ENCODE measurements at regions not wholly inside any gene's neighbourhood (a gene's known extent, or its start where the extent isn't known, plus 50 kb on each side); places are given as distances from the start of the nearest gene placed in this dataset.

- H3K79me1 ChIP-seq (ENCODE audit: low read depth, low read length): no peaks in the 10 kb centered on the region
- no peak overlapping the region for H2BK12ac ChIP-seq (ENCODE audit: low read length)
- DNase-seq (ENCODE audit: low spot score): no peak
- H4K91ac ChIP-seq (ENCODE audit: low read depth, low read length, poor library complexity): no peak overlapping the region
- H3K18ac ChIP-seq (ENCODE audit: low read length): no peak overlapping the region
- H2BK15ac ChIP-seq (ENCODE audit: low read length): no peak overlapping the region
- no CpG with 5 or more reads among the region's 4 CpGs for WGBS, 2 donors (ENCODE audit: extremely low coverage in 2 of 2, insufficient read length in 2 of 2, insufficient replicate concordance in 1 of 2)
- no peak overlapping the region for H2BK120ac ChIP-seq (ENCODE audit: low read depth, low read length)
- peaks cover 0 to 5% of the 10 kb centered on the region in 2 donors for H3K4me1 ChIP-seq (ENCODE audit: control insufficient read depth in 2 of 2, insufficient read depth in 1 of 2, low read depth in 1 of 2, low read length in 2 of 2)
- H3K9me3 ChIP-seq (replicated peaks in 1 of 2; ENCODE audit: control insufficient read depth in 2 of 2, insufficient read depth in 1 of 2, low read depth in 1 of 2, low read length in 2 of 2): no peaks in the 10 kb centered on the region
- H3K27me3 ChIP-seq (ENCODE audit: control insufficient read depth in 3 of 3, insufficient read depth in 3 of 3, low read depth in 1 of 3, low read length in 3 of 3): no peaks in the 10 kb centered on the region
- no peak overlapping the region for H3K14ac ChIP-seq (ENCODE audit: low read length)
- H3K27ac ChIP-seq (replicated peaks; ENCODE audit: low read length): no peak overlapping the region
- no peak overlapping the region for H3K4me3 ChIP-seq (ENCODE audit: low read length in 2 of 2)
- no peak overlapping the region for H2AFZ ChIP-seq (ENCODE audit: low read length)
- no peak overlapping the region for H3K23ac ChIP-seq (ENCODE audit: low read depth, low read length, poor library complexity)
- no peak overlapping the region for H3K9ac ChIP-seq (ENCODE audit: low read depth, low read length, poor library complexity)
- H3K4ac ChIP-seq (ENCODE audit: low read length): no peak overlapping the region
- no peak overlapping the region for H3K4me2 ChIP-seq (ENCODE audit: insufficient read depth, low read length, poor library complexity, severe bottlenecking)
- no peak overlapping the region for H2AK5ac ChIP-seq (ENCODE audit: low read depth, low read length)
- no peak overlapping the region for H4K8ac ChIP-seq (ENCODE audit: low read depth, low read length)
- no peak overlapping the region for H2BK5ac ChIP-seq (ENCODE audit: low read length)
- H3K36me3 ChIP-seq (replicated peaks in 1 of 2; ENCODE audit: control insufficient read depth in 2 of 2, insufficient read depth in 2 of 2, low read length in 2 of 2): no peaks in the 10 kb centered on the region
These were observed 2035.3 kb upstream of the CELF4 start for GRCh38 chr18:39600894-39601293.

- no peak overlapping the region for H2BK5ac ChIP-seq (ENCODE audit: low read length)
- no peaks in the 10 kb centered on the region for H3K36me3 ChIP-seq (replicated peaks in 1 of 2; ENCODE audit: control insufficient read depth in 2 of 2, insufficient read depth in 2 of 2, low read length in 2 of 2)
- no peak overlapping the region for H2BK120ac ChIP-seq (ENCODE audit: low read depth, low read length)
- H3K79me1 ChIP-seq (ENCODE audit: low read depth, low read length): no peaks in the 10 kb centered on the region
- no peak overlapping the region for H2BK15ac ChIP-seq (ENCODE audit: low read length)
- H3K23ac ChIP-seq (ENCODE audit: low read depth, low read length, poor library complexity): no peak overlapping the region
- H2BK12ac ChIP-seq (ENCODE audit: low read length): no peak overlapping the region
- no CpG with 5 or more reads among the region's 2 CpGs for WGBS, 2 donors (ENCODE audit: extremely low coverage in 2 of 2, insufficient read length in 2 of 2, insufficient replicate concordance in 1 of 2)
- DNase-seq (ENCODE audit: low spot score): no peak
- H3K4me1 ChIP-seq (ENCODE audit: control insufficient read depth in 2 of 2, insufficient read depth in 1 of 2, low read depth in 1 of 2, low read length in 2 of 2): peaks cover 0 to 2% of the 10 kb centered on the region in 2 donors
- no peaks in the 10 kb centered on the region for H3K9me3 ChIP-seq (replicated peaks in 1 of 2; ENCODE audit: control insufficient read depth in 2 of 2, insufficient read depth in 1 of 2, low read depth in 1 of 2, low read length in 2 of 2)
- no peak overlapping the region for H2AFZ ChIP-seq (ENCODE audit: low read length)
- H3K4me2 ChIP-seq (ENCODE audit: insufficient read depth, low read length, poor library complexity, severe bottlenecking): no peak overlapping the region
- H3K4ac ChIP-seq (ENCODE audit: low read length): no peak overlapping the region
- H2AK5ac ChIP-seq (ENCODE audit: low read depth, low read length): no peak overlapping the region
- H3K27me3 ChIP-seq (ENCODE audit: control insufficient read depth in 3 of 3, insufficient read depth in 3 of 3, low read depth in 1 of 3, low read length in 3 of 3): no peaks in the 10 kb centered on the region
- no peak overlapping the region for H3K9ac ChIP-seq (ENCODE audit: low read depth, low read length, poor library complexity)
- no peak overlapping the region for H4K8ac ChIP-seq (ENCODE audit: low read depth, low read length)
- H3K14ac ChIP-seq (ENCODE audit: low read length): no peak overlapping the region
- H3K4me3 ChIP-seq (ENCODE audit: low read length in 2 of 2): no peak overlapping the region
- H3K18ac ChIP-seq (ENCODE audit: low read length): no peak overlapping the region
- H4K91ac ChIP-seq (ENCODE audit: low read depth, low read length, poor library complexity): no peak overlapping the region
- no peak overlapping the region for H3K27ac ChIP-seq (replicated peaks; ENCODE audit: low read length)
These were observed 2033.7 kb upstream of the CELF4 start for GRCh38 chr18:39599251-39599650.

- no peak overlapping the region for H3K27ac ChIP-seq (replicated peaks; ENCODE audit: low read length)
- H2AK5ac ChIP-seq (ENCODE audit: low read depth, low read length): no peak overlapping the region
- no peak overlapping the region for H2BK5ac ChIP-seq (ENCODE audit: low read length)
- no peak overlapping the region for H3K9ac ChIP-seq (ENCODE audit: low read depth, low read length, poor library complexity)
- H2BK12ac ChIP-seq (ENCODE audit: low read length): no peak overlapping the region
- no peak overlapping the region for H2AFZ ChIP-seq (ENCODE audit: low read length)
- no peak overlapping the region for H2BK120ac ChIP-seq (ENCODE audit: low read depth, low read length)
- no peak overlapping the region for H3K4me3 ChIP-seq (ENCODE audit: low read length in 2 of 2)
- H3K36me3 ChIP-seq (replicated peaks in 1 of 2; ENCODE audit: control insufficient read depth in 2 of 2, insufficient read depth in 2 of 2, low read length in 2 of 2): no peaks in the 10 kb centered on the region
- no peak overlapping the region for H3K4ac ChIP-seq (ENCODE audit: low read length)
- no peak overlapping the region for H3K14ac ChIP-seq (ENCODE audit: low read length)
- DNase-seq (ENCODE audit: low spot score): no peak
- no peaks in the 10 kb centered on the region for H3K9me3 ChIP-seq (replicated peaks in 1 of 2; ENCODE audit: control insufficient read depth in 2 of 2, insufficient read depth in 1 of 2, low read depth in 1 of 2, low read length in 2 of 2)
- H3K79me1 ChIP-seq (ENCODE audit: low read depth, low read length): no peaks in the 10 kb centered on the region
- H3K27me3 ChIP-seq (ENCODE audit: control insufficient read depth in 3 of 3, insufficient read depth in 3 of 3, low read depth in 1 of 3, low read length in 3 of 3): no peaks in the 10 kb centered on the region
- no peak overlapping the region for H4K8ac ChIP-seq (ENCODE audit: low read depth, low read length)
- no peak overlapping the region for H2BK15ac ChIP-seq (ENCODE audit: low read length)
- H3K4me2 ChIP-seq (ENCODE audit: insufficient read depth, low read length, poor library complexity, severe bottlenecking): no peak overlapping the region
- no peak overlapping the region for H4K91ac ChIP-seq (ENCODE audit: low read depth, low read length, poor library complexity)
- H3K18ac ChIP-seq (ENCODE audit: low read length): no peak overlapping the region
- peaks cover 0 to 2% of the 10 kb centered on the region in 2 donors for H3K4me1 ChIP-seq (ENCODE audit: control insufficient read depth in 2 of 2, insufficient read depth in 1 of 2, low read depth in 1 of 2, low read length in 2 of 2)
- no CpG with 5 or more reads among the region's 7 CpGs for WGBS, 2 donors (ENCODE audit: extremely low coverage in 2 of 2, insufficient read length in 2 of 2, insufficient replicate concordance in 1 of 2)
- no peak overlapping the region for H3K23ac ChIP-seq (ENCODE audit: low read depth, low read length, poor library complexity)
These were observed 2031.3 kb upstream of the CELF4 start for GRCh38 chr18:39596891-39597290.

GRCh38 chr18:39596221-39596620 lies 2030.6 kb upstream of the CELF4 start:
- no peak overlapping the region for H3K27ac ChIP-seq (replicated peaks; ENCODE audit: low read length)
- no peak overlapping the region for H3K23ac ChIP-seq (ENCODE audit: low read depth, low read length, poor library complexity)
- no peak overlapping the region for H2BK15ac ChIP-seq (ENCODE audit: low read length)
- no peak for DNase-seq (ENCODE audit: low spot score)
- no peaks in the 10 kb centered on the region for H3K36me3 ChIP-seq (replicated peaks in 1 of 2; ENCODE audit: control insufficient read depth in 2 of 2, insufficient read depth in 2 of 2, low read length in 2 of 2)
- H2AFZ ChIP-seq (ENCODE audit: low read length): no peak overlapping the region
- H3K14ac ChIP-seq (ENCODE audit: low read length): no peak overlapping the region
- H3K4me3 ChIP-seq (ENCODE audit: low read length in 2 of 2): no peak overlapping the region
- no peak overlapping the region for H4K91ac ChIP-seq (ENCODE audit: low read depth, low read length, poor library complexity)
- H3K4me2 ChIP-seq (ENCODE audit: insufficient read depth, low read length, poor library complexity, severe bottlenecking): no peak overlapping the region
- H4K8ac ChIP-seq (ENCODE audit: low read depth, low read length): no peak overlapping the region
- H3K4me1 ChIP-seq (ENCODE audit: control insufficient read depth in 2 of 2, insufficient read depth in 1 of 2, low read depth in 1 of 2, low read length in 2 of 2): peaks cover 0 to 5% of the 10 kb centered on the region in 2 donors
- H3K79me1 ChIP-seq (ENCODE audit: low read depth, low read length): no peaks in the 10 kb centered on the region
- H2BK12ac ChIP-seq (ENCODE audit: low read length): no peak overlapping the region
- H3K18ac ChIP-seq (ENCODE audit: low read length): no peak overlapping the region
- H3K4ac ChIP-seq (ENCODE audit: low read length): no peak overlapping the region
- H3K9ac ChIP-seq (ENCODE audit: low read depth, low read length, poor library complexity): no peak overlapping the region
- no peak overlapping the region for H2AK5ac ChIP-seq (ENCODE audit: low read depth, low read length)
- H2BK120ac ChIP-seq (ENCODE audit: low read depth, low read length): no peak overlapping the region
- no peak overlapping the region for H2BK5ac ChIP-seq (ENCODE audit: low read length)
- no peaks in the 10 kb centered on the region for H3K9me3 ChIP-seq (replicated peaks in 1 of 2; ENCODE audit: control insufficient read depth in 2 of 2, insufficient read depth in 1 of 2, low read depth in 1 of 2, low read length in 2 of 2)
- H3K27me3 ChIP-seq (ENCODE audit: control insufficient read depth in 3 of 3, insufficient read depth in 3 of 3, low read depth in 1 of 3, low read length in 3 of 3): no peaks in the 10 kb centered on the region

All from neuronal stem cell (in vitro differentiated cells).